ENCODE measurements at regions not wholly inside any gene's neighbourhood (a gene's known extent, or its start where the extent isn't known, plus 50 kb on each side); places are given as distances from the start of the nearest gene placed in this dataset.

GRCh38 chr4:137806420-137806819 is 274.1 kb upstream of the PCDH18 start:
- TF ChIP-seq CTCF (IDR thresholded peaks at IDR 0.05; ENCODE audit: poor library complexity, severe bottlenecking) (no peak), RAD21 (conservative IDR thresholded peaks at IDR 0.05) (no peak), POLR2AphosphoS5 (IDR thresholded peaks at IDR 0.05) (no peak), EZH2 (IDR thresholded peaks at IDR 0.05; ENCODE audit: borderline replicate concordance, insufficient read depth, low read length, poor library complexity, severe bottlenecking) (no peak), EP300 (conservative IDR thresholded peaks at IDR 0.05; ENCODE audit: poor library complexity, severe bottlenecking) (no peak), REST (IDR thresholded peaks at IDR 0.05; ENCODE audit: borderline replicate concordance) (no peak), MXI1 (conservative IDR thresholded peaks at IDR 0.05; ENCODE audit: poor library complexity, severe bottlenecking) (no peak), TAF1 (IDR thresholded peaks at IDR 0.05; ENCODE audit: low read depth) (no peak)
